ENCODE measurements at regions not wholly inside any gene's neighbourhood (a gene's known extent, or its start where the extent isn't known, plus 50 kb on each side); places are given as distances from the start of the nearest gene placed in this dataset.

DNA sequence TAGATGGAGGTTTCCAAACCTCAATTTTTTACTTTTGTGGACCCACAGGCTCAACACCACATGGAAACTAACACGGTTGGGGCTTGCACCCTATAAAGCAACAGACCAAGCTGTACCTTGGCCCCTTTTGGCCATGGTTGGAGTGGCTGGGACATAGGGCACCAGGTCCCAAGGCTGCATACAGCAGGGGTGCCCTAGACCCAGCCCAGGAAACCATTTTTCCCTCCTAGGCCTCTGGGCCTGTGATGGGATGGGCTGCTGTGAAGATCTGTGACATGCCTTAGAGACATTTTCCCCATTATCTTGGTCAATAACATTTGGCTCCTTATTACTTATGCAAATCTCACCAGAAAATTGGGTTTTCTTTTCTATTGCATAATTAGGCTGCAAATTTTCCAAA, 337.0 kb upstream of the CADM2 start:
- in situ Hi-C loops (cut with MboI; ENCODE audit: low sequenced_read_pairs, unreplicated experiment) = no loop called here
- DNase-seq (ENCODE audit: low spot score) = no peak
- TF ChIP-seq, protein P1, sequence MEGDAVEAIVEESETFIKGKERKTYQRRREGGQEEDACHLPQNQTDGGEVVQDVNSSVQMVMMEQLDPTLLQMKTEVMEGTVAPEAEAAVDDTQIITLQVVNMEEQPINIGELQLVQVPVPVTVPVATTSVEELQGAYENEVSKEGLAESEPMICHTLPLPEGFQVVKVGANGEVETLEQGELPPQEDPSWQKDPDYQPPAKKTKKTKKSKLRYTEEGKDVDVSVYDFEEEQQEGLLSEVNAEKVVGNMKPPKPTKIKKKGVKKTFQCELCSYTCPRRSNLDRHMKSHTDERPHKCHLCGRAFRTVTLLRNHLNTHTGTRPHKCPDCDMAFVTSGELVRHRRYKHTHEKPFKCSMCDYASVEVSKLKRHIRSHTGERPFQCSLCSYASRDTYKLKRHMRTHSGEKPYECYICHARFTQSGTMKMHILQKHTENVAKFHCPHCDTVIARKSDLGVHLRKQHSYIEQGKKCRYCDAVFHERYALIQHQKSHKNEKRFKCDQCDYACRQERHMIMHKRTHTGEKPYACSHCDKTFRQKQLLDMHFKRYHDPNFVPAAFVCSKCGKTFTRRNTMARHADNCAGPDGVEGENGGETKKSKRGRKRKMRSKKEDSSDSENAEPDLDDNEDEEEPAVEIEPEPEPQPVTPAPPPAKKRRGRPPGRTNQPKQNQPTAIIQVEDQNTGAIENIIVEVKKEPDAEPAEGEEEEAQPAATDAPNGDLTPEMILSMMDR (IDR thresholded peaks at IDR 0.05; ENCODE audit: borderline replicate concordance, control extremely low read depth, extremely low read depth, insufficient read depth, missing control alignments) = no peak

GRCh38 chr3:84634668-84635067, 324.1 kb upstream of the CADM2 start:
- DNase-seq (ENCODE audit: low spot score) = no peak
- TF ChIP-seq, protein P1 (IDR thresholded peaks at IDR 0.05; ENCODE audit: borderline replicate concordance, control extremely low read depth, extremely low read depth, insufficient read depth, missing control alignments) = no peak
- in situ Hi-C loops (cut with MboI; ENCODE audit: low sequenced_read_pairs, unreplicated experiment) = no loop called here

GRCh38 chr3:84637272-84637671, 321.5 kb upstream of the CADM2 start:
- in situ Hi-C loops (cut with MboI; ENCODE audit: low sequenced_read_pairs, unreplicated experiment) = no loop called here
- TF ChIP-seq, protein P1 (IDR thresholded peaks at IDR 0.05; ENCODE audit: borderline replicate concordance, control extremely low read depth, extremely low read depth, insufficient read depth, missing control alignments) = no peak
- DNase-seq (ENCODE audit: low spot score) = no peak

DNA sequence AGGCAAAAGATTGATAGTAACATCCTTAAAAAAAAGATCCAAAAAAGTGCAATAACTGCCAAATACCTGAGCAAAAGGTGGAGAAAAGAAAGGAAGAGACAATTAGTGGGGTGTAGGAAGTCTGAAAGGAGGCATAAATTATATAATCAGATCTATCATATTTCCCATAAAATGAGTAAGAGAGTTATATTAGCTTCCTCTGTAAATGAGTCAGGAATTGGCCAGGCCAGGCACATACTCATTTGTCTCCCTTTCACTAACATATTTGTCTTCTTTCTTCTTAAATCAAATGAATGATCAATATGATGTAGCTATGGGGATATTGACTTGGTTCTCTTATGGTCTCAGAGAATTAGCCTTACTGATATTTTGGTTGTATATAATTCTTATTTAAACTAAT, 292.3 kb upstream of the CADM2 start:
- no peak for DNase-seq (ENCODE audit: low spot score)
- TF ChIP-seq, protein P1 (IDR thresholded peaks at IDR 0.05; ENCODE audit: borderline replicate concordance, control extremely low read depth, extremely low read depth, insufficient read depth, missing control alignments) = no peak
- in situ Hi-C loops (cut with MboI; ENCODE audit: low sequenced_read_pairs, unreplicated experiment) = no loop called here

GRCh38 chr3:84679211-84679610, 279.6 kb upstream of the CADM2 start:
- TF ChIP-seq, protein P1 (IDR thresholded peaks at IDR 0.05; ENCODE audit: borderline replicate concordance, control extremely low read depth, extremely low read depth, insufficient read depth, missing control alignments) = no peak

DNA sequence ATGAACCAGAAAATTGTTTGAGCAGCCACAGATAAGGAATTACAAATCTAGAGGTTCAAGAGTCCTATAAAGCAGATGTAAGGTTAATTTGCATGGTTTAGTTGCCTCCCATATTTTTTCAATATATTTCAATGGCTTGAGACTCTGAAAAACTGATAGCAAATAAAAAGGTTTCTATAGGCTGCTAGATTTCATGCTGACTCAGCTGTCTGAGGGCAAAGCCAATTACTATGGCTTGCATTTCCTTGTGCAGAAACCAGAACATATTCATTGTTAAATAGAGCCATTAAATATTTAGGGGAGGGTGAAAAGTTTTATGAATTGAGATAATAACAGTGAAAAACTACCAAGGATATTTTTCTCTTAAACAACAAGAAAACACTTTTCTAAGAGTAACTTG, 278.1 kb upstream of the CADM2 start:
- DNase-seq (ENCODE audit: low spot score) = no peak
- in situ Hi-C loops (cut with MboI; ENCODE audit: low sequenced_read_pairs, unreplicated experiment) = no loop called here
- TF ChIP-seq, protein P1 (IDR thresholded peaks at IDR 0.05; ENCODE audit: borderline replicate concordance, control extremely low read depth, extremely low read depth, insufficient read depth, missing control alignments) = no peak

More at GRCh38 chr3:84679211-84679610, 279.6 kb upstream of the CADM2 start:
- no peak for DNase-seq (ENCODE audit: low spot score)
- in situ Hi-C loops (cut with MboI; ENCODE audit: low sequenced_read_pairs, unreplicated experiment) = no loop called here

- TF ChIP-seq, protein P1 (IDR thresholded peaks at IDR 0.05; ENCODE audit: borderline replicate concordance, control extremely low read depth, extremely low read depth, insufficient read depth, missing control alignments) = no peak
- DNase-seq (ENCODE audit: low spot score) = no peak
- in situ Hi-C loops (cut with MboI; ENCODE audit: low sequenced_read_pairs, unreplicated experiment) = no loop called here
Measured at GRCh38 chr3:84683493-84683892, 275.3 kb upstream of the CADM2 start.
